ENCODE measurements at regions not wholly inside any gene's neighbourhood (a gene's known extent, or its start where the extent isn't known, plus 50 kb on each side); places are given as distances from the start of the nearest gene placed in this dataset.

DNA sequence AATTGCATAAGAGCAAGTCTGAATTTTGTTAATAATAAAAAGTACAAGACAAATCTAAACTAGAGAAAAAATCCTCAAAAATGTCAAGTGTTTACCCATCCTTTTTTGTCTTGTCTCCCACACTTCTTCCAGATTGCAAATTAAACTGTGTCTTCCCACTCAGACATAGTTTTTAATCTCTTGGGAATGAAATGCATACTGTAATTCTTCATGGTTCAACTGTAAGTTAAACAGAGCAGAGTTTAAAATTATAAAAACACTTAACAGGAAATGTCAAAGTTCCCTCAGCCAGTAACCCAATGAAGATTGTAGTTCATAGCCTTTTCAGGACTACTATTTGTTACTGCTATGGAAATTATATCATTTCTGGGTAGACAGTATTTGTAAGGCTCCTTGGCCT is 171.8 kb downstream of the UBE2E3 start:
- no peak for DNase-seq

DNA sequence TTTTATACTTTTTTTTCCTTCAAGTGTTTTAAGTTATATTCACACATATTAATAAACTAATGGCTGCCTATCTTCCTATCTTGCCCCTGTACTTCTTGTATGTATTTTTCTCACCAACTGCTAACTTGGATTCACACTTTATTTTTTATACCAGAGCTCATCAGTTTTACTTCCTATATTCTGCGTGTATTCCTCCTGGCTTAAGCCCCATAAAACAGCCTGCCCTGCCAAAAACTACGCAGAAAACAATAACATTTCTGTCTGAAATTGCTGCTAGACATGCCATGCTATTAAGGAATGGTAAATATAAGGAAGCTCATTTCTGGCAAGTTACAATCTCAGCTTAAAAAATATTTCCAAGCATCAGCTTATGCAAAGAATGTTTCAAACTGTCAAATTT is 172.3 kb downstream of the UBE2E3 start:
- DNase-seq, result no peak

DNA sequence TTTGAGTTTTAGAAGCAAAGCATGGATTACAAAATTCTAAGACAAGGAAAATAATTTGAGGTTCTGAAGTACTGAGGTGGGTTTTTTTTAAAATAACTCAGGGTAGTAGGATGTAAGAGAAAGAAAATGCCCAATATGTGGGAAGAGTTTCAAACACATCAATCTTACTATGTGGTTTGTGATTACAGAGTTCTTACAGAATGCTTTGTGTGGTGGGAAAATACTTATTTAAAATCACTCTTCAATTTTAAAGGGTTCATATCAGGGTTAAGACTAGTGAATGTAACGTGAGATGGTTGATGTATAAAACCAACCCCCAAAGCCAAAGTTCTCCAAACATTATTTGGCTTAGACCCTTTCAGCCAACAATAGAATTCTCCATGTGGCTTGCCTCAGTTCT is 173.5 kb downstream of the UBE2E3 start:
- no peak for DNase-seq

DNA sequence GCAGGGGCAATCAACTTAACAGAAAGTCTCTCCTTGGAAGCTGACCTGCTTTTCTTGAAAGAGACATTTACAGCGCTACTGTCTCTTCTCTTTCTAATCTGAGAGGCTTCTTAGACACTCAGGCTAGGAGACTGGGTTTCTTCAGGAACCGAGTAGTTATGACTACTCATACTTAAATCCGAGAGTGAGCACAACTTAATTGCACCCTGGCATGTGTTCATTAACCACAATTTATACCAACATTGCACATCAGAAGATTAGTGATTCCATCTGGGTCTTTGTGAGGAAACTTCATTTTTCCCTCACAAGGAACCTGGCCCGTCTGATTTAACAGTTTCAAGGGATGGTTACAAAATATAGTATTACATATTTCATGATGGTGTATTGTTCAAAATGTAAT is 176.9 kb downstream of the UBE2E3 start:
- DNase-seq, result no peak

DNA sequence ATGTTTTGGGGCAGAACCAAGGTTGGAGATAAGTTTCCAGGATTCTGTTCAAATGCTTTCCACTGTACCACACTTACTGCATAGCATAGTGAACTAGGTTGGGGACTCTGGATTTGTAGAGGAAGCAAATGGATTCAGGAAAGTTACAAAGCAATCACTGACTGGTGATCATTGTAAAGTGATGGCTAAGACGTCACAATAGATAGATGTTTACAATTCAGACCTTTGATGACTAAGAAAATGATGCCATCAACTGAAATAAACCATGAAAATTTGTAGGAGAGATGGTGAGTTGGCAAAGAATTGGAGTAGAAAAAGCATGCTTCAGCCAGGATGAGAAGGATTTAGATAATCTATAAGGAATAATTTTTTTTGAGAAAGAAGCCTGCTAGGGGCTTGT is 178.0 kb downstream of the UBE2E3 start:
- DNase-seq, result no peak

DNA sequence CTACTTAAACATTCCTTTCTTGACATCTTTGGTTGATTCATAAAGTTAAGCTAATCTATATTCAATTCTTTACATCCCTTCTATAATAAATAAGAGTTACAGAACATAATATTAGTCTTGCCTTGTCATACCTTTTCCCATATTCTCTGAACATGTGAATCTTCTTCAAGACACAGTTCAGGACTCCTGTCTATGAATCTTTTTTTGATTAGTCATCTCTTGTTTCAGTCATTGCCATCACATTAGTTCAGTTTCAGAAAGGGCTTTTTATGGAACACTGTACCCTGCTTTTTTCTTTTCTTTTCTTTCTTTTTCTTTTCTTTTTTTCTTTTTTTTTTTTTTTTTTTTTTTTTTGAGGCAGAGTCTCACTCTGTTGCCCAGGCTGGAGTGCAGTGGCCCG is 181.2 kb downstream of the UBE2E3 start:
- no peak for DNase-seq

DNA sequence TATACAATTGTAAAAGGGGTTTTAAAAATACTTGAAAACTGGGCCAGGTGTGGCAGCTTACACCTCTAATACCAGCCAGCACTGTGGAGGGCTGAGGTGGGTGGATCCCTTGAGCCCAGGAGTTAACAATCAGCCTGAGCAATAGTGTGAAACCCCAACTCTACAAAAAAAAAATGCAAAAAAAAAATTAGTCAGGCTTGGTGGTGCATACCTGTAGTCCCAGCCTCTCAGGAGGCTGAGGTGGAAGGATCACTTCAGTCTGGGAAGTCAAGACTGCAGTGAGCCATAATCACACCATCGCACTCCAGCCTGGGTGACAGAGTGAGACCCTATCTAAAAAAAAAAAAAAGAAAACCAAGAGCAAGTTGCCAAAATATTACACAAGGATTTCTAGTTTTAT is 182.7 kb downstream of the UBE2E3 start:
- no peak for DNase-seq

DNA sequence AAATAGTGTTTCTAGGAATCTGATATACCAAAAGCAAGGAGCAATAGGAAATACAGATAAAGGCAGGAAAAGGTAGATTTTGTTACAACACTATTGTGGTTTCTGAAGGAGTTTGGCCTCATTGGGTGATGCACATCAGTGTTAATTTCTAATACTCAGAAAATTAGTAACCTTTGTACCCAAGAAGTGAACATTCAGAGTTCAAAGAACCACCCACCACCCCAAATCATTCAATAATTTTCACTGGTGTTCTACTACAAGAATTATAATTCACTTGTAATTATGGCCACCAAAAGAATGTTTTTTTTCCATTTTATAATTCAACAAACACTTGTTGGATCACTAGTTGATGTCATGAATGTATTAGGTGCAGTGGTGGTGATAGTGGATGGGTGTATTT is 183.3 kb downstream of the UBE2E3 start:
- no peak for DNase-seq

DNA sequence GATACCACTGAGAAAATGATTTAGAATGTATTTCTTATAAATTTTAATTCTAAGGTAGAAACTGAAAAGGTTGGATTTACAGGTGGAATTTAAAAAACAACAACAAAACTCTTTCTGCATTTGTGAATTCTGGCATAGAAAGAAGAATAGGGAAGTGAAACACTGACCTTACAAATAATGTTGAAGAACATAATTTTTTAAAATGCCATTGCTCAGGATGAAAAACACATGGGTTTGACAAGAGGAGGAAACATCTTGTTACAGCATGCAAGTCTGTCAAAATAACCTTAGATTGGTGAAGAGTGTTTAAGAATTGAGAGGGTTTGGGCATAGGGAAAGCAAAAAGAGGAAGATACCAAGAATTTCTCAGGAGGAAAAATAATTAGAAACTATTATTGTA is 184.3 kb downstream of the UBE2E3 start:
- DNase-seq, result no peak

DNA sequence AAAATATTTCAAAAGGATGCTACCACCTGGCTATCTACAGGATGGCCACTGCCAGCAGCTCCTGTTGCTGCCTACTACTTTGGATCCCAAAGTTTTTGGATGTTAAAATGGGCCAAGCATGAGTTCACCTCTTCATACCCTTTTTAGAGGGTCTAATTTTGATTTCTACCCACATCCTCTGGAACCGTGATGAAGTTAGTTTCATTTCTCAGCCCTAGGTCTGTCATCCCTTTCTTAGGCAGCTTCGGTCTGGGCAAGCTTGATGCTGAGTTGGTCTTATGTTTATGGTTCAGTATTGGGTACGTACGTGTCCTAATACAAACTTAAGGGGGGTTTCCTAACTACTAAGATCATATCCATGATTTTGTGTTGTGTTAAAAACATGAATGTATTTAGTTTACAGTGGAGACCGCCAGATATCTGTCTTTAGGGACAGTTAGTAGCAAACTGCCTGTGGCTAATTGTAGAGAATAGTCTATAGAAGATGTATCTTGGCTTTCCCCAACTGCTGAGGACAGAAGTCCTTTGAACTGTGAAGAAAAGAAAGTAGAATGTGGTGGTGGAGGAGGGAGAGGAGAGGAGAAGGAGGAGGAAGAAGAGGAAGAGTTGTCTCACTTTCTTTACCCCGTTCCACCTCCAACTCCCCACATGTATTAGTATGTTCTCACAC is 184.9 kb downstream of the UBE2E3 start:
- no peak for DNase-seq

DNA sequence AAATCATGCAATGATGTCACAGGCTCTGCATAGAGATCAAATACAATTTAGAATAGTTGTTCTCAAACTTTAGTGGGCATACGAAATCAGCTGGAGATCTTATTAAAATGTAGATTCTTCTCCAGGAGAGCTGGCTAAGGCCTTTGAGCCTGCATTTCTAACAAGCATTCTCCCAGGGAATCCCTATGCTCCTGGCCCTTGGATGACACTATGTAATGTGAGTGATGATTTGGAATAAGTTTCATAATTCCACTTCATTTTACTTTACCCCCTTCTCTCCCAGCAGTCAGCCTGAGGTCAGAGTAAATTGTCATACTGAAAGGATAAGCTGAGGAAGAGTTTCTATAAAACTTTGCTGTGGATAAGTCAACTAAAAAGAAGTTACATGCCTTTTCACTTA is 189.1 kb downstream of the UBE2E3 start:
- DNase-seq, result no peak

DNA sequence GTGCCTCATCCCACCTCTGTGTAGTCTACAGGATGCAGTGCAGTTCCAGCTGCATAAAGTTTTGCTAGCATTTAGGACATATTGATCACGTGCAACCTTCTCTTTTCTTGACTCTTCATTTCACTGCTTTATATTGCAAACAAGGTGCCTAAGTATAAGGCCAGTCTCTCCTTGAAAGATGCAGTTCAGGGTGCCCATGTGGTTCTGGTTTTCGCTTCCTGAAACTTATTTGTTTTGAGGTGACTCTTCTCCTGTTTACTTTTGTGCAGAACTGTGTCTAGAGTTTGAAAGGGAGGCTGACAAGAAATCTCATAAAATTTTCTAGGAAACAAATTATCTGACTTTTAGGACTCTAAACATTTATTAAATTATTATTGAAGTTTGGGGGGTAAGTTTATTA is 189.9 kb downstream of the UBE2E3 start:
- DNase-seq, result no peak

DNA sequence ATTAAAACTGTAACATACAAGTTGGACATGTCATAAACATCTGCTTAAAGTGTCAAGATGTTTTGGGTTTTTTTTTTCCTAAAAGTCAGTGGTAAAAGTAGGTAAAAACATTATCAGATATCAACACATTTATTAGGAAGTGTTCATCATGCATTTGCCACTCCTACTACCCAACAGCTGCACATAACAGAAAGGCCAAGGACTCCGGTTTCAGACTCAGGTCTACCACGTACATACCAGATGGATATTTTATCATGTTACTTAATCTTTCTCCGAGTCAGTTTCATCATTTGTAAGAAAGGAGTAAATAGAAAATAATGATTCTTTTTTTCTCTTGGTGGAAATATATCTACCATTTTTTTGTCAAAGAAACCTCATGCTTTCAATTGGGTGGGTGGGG is 192.3 kb downstream of the UBE2E3 start:
- no peak for DNase-seq

DNA sequence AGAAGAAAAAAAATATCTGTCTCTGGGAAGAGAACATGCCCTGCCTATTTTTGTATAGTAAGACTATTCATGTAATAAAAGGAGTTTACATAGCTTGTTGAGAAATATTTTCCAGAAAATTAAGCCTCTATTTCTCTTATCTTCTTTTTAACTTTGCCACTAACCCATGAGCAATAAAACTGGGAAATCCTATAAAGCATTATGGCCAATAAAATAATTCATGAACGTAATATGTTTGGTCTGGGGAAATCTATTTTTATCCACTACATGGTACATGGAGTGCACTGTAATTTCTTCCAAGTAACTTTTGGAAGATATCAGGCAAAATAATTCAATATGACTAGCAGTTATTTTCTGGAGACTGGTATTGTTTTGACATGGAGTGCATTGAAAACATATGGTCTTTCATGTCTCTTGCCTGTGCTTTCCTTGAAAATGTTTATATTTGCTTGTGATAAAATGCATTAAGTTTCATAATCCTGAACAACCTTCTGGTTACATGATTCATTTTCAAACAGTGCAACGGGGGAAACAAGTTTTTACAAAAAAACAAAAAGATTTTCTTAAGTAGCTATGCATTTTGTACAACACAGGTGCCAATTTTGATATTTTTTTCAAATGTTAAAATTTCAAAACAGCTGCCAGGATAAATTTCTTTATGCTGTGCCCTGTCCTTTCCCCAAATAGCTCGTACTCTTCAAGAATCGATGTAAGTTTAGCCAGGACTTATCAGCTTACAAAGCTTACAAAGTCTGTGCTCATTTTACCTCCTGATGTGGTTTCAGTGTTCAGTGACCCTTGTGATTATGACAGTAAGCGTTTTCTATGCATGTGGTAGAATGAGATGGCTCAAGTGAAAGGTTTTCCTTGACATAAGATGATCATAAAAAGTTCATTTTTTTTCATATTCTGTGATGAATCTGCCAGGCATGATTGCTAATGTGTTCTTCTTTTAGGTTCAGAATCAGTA is 194.5 kb downstream of the UBE2E3 start:
- no peak for DNase-seq

DNA sequence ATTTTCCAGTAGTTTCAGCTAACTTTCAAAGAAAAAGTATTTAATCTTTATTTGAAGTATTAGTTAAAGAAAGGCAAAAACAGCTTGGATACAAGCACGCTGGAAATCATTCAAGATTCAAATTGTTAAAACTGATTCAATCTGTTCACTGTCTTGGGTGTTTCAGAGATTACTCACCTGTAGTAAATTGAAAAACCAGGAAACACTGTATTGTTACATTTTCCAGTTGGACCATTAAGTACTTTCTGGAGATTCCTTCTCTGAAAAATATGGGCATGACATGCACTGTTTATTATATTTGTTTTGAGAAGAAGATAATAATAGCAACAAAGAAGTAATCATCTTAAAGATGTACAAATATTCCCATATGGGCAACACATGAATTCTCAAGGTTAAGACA is 196.1 kb downstream of the UBE2E3 start:
- no peak for DNase-seq

DNA sequence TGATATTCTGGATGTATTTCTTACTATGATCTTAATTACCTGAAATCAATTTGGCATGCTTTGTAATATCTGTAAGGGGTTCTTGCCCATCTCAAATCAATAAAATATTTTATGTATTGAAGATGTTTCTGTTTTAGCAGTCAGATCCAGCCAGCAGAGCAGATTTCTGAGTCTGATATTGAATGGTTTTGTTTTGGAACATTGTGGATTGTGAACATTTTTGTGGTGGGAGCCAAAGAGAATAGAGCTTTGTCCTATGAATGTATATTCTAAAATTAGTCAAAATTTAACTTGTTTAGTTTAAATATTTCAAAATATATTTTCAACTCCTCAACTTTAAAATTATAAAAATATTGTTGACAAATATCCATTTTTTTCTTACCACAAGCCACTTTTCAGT is 197.0 kb downstream of the UBE2E3 start:
- DNase-seq, result no peak

DNA sequence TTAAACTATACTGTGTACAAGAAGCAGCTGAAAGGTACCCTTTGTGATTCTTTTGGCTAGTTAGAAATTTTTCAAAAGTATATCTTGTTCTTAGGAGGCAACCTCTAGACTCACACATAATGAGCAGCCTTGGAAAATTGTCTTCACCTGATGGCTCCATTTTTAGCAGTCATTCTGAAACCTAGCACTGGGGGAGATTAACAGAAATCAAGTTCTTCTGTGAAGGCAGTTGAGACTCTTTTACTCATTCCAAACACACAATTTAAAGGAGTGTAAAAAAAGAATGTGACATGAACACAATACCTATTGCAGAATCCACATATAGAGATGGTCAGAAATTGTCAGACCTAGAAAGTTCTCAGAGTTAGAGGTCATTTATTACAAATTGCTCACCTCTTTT is 197.7 kb downstream of the UBE2E3 start:
- no peak for DNase-seq

DNA sequence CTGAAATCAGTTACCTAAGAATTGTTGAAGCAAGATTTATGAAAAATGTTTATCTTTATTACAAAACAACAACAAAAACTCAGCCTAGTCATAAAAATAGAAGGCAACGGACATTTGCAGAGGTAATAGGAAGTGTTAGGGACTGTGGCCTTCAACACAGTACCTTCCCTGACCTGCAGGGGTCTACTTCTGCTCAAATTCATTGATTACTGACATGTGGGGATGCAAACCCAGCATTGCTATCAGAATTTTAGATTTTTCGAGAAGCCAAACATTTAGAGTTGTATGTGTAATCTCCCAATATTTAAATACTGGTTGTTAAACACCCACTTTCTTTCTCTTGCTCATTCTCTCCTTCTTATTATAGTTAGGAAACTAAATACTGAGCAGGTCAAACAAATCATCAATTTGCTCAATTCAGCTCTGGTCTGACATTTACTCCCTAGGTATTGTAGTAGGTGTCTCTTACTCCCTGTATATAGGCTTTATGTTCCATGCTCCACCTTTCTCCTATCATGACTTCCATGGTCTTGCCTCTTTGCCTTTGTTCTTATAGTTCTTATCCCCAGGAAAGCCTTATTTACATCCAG is 198.5 kb downstream of the UBE2E3 start:
- DNase-seq, result peak in 1 of 2 experiments; percentile 20

DNA sequence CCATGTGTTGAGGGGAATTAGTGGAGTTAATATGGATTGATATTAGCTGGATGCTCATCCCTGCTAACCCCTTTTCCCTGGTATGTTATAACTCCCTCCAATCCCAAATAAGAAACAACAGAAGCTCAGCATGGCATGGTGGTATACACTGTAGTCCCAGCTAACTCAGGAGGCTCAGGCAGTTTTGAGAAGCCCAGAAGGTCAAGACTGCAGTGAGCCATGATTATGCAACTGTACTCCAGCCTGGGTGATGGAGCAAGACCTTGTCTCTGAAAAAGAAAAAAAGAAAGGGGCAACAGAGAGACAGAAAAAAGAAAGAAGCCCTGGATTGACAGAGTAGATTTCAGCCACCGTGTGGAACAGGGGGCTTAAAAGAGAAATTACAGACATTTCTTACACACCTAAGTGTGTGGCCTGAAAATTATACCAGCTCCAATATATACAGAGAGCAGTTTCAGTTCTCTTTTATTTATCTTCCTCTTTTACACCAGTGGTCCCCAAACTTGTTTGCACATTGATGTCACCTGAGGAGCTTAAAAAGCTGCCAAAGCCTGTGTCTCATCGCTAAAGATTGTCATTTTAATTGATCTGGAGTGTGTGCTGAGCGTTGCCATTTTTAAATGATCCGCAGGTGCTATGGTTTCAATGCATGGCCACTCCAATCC is 203.6 kb downstream of the UBE2E3 start:
- DNase-seq, result no peak

DNA sequence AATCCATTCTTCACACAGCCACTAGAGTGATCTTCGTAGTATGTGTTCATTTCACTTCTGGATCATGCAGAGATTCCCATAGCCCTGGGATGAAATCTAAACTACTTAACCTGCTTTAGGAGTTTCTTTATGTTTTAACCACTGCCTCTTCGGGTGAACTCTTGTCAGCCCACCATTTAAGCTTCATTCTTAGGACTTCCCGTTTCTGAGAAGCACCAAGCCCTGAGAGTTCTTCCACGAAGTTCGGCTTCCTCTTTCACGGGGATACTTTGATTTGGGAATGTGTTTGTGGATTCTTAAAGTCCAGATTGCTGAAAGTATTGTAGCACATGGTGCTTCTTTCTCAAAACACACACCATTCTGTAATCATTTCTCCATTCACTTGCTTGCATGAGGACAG is 205.0 kb downstream of the UBE2E3 start:
- DNase-seq, result no peak

DNA sequence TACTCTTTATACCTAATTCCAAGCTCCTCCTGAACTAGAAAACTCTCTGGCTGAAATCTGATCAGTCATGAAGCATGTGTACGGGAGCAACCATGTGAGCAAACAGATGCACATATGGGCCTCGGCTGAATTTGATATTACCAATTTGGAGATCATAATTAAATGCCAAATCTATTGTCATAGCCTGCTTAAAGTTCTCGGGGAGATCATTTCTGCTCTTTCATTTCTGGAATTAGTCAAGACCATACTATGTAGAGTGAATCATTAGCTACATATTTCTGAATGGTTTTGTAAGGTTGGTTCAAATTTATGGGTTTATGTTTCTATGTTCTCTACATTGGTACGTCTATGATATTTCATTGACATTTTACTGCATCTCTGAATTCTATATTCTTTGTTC is 205.5 kb downstream of the UBE2E3 start:
- no peak for DNase-seq

DNA sequence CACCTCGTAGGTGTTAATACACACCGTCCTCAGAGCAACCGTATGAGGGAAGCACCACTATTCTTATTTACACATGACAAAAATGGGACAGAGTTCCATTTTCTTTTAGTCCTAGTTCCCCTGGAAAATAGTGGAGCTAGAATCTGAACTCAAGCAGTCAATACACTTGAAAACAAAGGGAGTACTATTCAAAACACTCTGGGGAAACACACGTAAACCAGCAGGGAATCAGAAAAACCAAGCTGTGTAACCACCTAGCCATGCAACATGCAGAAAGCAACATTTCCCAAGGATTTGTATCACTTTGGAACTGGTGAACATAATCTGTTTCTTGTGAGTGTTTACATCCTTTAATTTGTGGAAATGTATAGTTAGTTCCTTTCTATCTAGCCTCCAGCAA is 208.2 kb downstream of the UBE2E3 start:
- DNase-seq, result no peak

DNA sequence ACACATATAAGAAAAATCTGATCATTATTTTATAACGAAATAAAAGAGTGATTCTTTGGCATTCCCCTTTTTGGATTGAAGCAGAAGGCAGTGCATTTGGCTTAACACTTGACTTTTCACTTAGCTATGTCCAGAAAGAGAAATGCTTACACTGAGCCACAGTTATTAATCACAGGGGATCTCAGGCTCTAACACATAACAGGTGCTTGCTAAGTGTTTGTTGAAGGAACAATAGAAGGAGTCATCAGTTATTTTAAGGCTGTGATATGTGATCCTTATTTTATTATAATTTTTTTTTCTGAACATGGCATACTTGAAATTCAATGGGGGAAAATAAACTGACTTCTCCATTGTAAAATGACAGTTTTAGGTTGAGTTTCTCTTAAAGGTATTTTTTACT is 209.5 kb downstream of the UBE2E3 start:
- DNase-seq, result peak in 1 of 2 experiments; percentile 4

DNA sequence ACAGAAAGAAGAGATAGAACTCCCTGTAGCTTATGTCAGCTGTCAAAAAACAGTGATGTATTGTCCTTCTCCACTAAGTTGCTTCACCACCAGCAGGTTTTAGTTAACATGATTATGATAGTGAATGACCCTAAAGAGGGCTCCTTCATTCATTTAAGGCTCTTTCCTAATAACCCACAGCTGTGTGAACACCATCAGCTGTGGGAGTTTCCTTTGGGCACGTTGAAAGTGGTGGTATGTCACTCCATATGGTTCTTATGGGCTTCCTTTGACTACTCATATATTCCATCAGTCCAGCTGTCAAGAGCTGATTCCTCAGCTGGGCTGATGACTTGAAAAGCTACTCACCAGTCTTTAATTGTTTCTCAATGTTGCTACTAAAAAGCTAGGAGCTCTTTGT is 210.3 kb downstream of the UBE2E3 start:
- DNase-seq, result no peak
